ENCODE measurements at regions not wholly inside any gene's neighbourhood (a gene's known extent, or its start where the extent isn't known, plus 50 kb on each side); places are given as distances from the start of the nearest gene placed in this dataset.

- peak overlapping the region; percentile 79 for H3K18ac ChIP-seq (ENCODE audit: insufficient read length, low read depth, low read length)
- H3K4me1 ChIP-seq (ENCODE audit: insufficient read depth, low read length), result no peaks in the 10 kb centered on the region
- peak overlapping the region; percentile 54 for H3K4me2 ChIP-seq (ENCODE audit: insufficient read depth, insufficient read length, low read length)
- TF ChIP-seq CTCF (conservative IDR thresholded peaks at IDR 0.05), result no peak
- Mint-ChIP-seq H3K27ac (peak overlapping the region; percentile 96 to 98 (median 98)), H3K4me3 (peak overlapping the region; percentile 94 to 97), H3K36me3 (ENCODE audit: insufficient read depth in 1 of 3, low read depth in 3 of 3) (peaks cover 9 to 28% (median 16%) of the 10 kb centered on the region in 3 experiments), H3K4me1 (peaks cover 3 to 8% of the 10 kb centered on the region in 2 experiments), H3K9me3 (peaks cover 2 to 17% of the 10 kb centered on the region in 2 experiments; a peak in 4 of 5 replicates), H3K27me3 (ENCODE audit: low read depth) (no peaks in the 10 kb centered on the region; the same call in 1 of the 2 replicates)
- H4K20me1 ChIP-seq (ENCODE audit: control insufficient read depth, insufficient read depth, insufficient read length), result no peaks in the 10 kb centered on the region
- peaks cover 8% of the 10 kb centered on the region for H3K79me1 ChIP-seq (ENCODE audit: insufficient read depth, low read depth, low read length, poor library complexity, severe bottlenecking)
- DNase-seq, result peak; percentile 96
- H2AK5ac ChIP-seq (ENCODE audit: insufficient read length, low read length), result no peak overlapping the region
- no peak overlapping the region for H4K8ac ChIP-seq (replicated peaks; ENCODE audit: insufficient read length, low read depth, low read length)
- H3K4ac ChIP-seq (ENCODE audit: low read depth, low read length), result no peak overlapping the region
- H2BK20ac ChIP-seq (ENCODE audit: low read depth, low read length, poor library complexity, severe bottlenecking), result no peak overlapping the region
- H3K23me2 ChIP-seq (ENCODE audit: insufficient read length, low read depth, low read length, poor library complexity, severe bottlenecking), result no peaks in the 10 kb centered on the region
- no peak overlapping the region for H3K23ac ChIP-seq (ENCODE audit: insufficient read length, low read depth, low read length)
- no peak overlapping the region for H3K56ac ChIP-seq (ENCODE audit: insufficient read length, low read depth, low read length)
- no peak overlapping the region for H2BK15ac ChIP-seq (ENCODE audit: low read depth, low read length)
- no peak overlapping the region for H2BK12ac ChIP-seq (ENCODE audit: insufficient read length, low read depth, low read length)
- H2BK120ac ChIP-seq (ENCODE audit: low read depth, low read length, poor library complexity, severe bottlenecking), result no peak overlapping the region
- 0 out of 2 replicates have a peak overlapping the region, but pooled peaks have one; percentile 65 for H3K14ac ChIP-seq (ENCODE audit: insufficient read depth, low read length)
- H3T11ph ChIP-seq (ENCODE audit: low read length), result no peak overlapping the region
- H3K79me2 ChIP-seq (ENCODE audit: insufficient read depth, low read length), result peaks cover 8% of the 10 kb centered on the region; the same call in 1 of the 2 replicates
- peak overlapping the region; percentile 67 for H3K9ac ChIP-seq (ENCODE audit: extremely low read depth, insufficient read length, low read length)
- H4K5ac ChIP-seq (ENCODE audit: insufficient read length, low read depth, low read length), result no peak overlapping the region
- no peaks in the 10 kb centered on the region for H3K27me3 ChIP-seq (ENCODE audit: insufficient read depth, low read length)
- WGBS (ENCODE audit: extremely low coverage, insufficient read length, low lambda C conversion rate), result no CpG with 5 or more reads among the region's 51 CpGs
- H4K91ac ChIP-seq (ENCODE audit: insufficient read length, low read depth, low read length), result no peak overlapping the region
- H3K9me3 ChIP-seq (ENCODE audit: control insufficient read depth, low read depth, low read length), result no peaks in the 10 kb centered on the region
- H2BK5ac ChIP-seq (ENCODE audit: insufficient read length, low read length), result no peak overlapping the region
- H3K27ac ChIP-seq (ENCODE audit: insufficient read length, low read depth, low read length), result peak overlapping the region; percentile 5
- H2AFZ ChIP-seq (ENCODE audit: low read length), result no peak overlapping the region
Observed at GRCh38 chr19:27793644-27794493, 1419.1 kb downstream of the UQCRFS1 start.
